SK-N-MC (cell line): ENCODE measurements at regions not wholly inside any gene's neighbourhood (a gene's known extent, or its start where the extent isn't known, plus 50 kb on each side); places are given as distances from the start of the nearest gene placed in this dataset.
"Not testable (repeated sequence)": the region's sequence is repeated elsewhere in the genome, so short reads cannot be mapped to it uniquely, and the experiment has no call there.

Experiments
- DNase-seq: peaks from one replicate; pipeline ENCODE4 v3.0.0-alpha.2; 2011; ENCODE audit warnings: low read depth, low spot score
- H3K27ac ChIP-seq: fragments of 200-600 bp; sonication (generic); 2 replicates; pipeline ENCODE4 v1.5.1; 2016; ENCODE audit warnings: mixed run types
- H3K36me3 ChIP-seq: fragments of 200-600 bp; sonication (generic); 2 replicates; pipeline ENCODE4 v1.6.1; 2017; ENCODE audit warnings: antibody characterized with exemption, low read length, mixed read lengths; ENCODE audit not compliant: insufficient read depth
- H3K4me3 ChIP-seq: fragments of 200-600 bp; sonication (generic); 2 replicates; pipeline ENCODE4 v1.5.1; 2016
- H3K9ac ChIP-seq: fragments of 200-600 bp; sonication (generic); 2 replicates; pipeline ENCODE4 v1.8.0; 2017; ENCODE audit warnings: mixed run types, mixed read lengths; ENCODE audit not compliant: insufficient read length
- H3K9me3 ChIP-seq: fragments of 200-600 bp; sonication (generic); 2 replicates; pipeline ENCODE4 v1.6.1; 2017; ENCODE audit warnings: low read depth, mild to moderate bottlenecking, antibody characterized with exemption, low read length, moderate library complexity, mixed read lengths
- EZH2 ChIP-seq: fragments of 200-600 bp; sonication (generic); IDR thresholded peaks from one replicate; pipeline ENCODE4 v1.6.1; 2017; ENCODE audit warnings: antibody characterized with exemption
- FOXP2 ChIP-seq: optimal IDR thresholded peaks from 2 replicates; pipeline ENCODE3; 2011; ENCODE audit warnings: mild to moderate bottlenecking, moderate library complexity; ENCODE audit not compliant: insufficient read depth; ENCODE audit errors: extremely low read length, control extremely low read depth
- POLR2AphosphoS5 ChIP-seq: IDR thresholded peaks from 2 replicates; pipeline ENCODE4 v1.6.1; 2012; ENCODE audit warnings: mild to moderate bottlenecking, low read depth, low read length, borderline replicate concordance

DNA sequence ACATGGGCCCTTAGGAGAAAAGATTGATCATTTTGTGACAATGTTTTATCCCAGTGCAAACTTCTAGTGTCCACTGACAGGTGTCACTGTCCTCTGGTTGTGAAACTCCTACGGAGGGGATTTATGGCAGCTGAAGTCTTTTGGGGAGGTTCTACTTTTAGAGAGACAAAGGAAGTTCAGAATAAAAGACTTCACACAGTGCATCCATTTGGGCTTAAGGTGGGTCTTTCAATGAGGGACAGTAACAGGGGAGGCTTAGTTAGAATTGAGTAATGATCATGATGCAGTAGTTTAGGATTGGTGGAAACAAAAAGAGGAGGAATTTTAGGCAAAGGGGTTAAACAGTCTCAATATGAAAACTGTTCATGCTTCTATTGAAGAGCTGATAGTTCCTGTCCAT, 501.1 kb upstream of the NRP1 start:
- Histone ChIP-seq H3K9ac (no peak overlapping the region), H3K4me3 (no peak overlapping the region), H3K27ac (no peak overlapping the region), H3K36me3 (no peaks in the 10 kb centered on the region), H3K9me3 (no peaks in the 10 kb centered on the region)
- no peak for TF ChIP-seq EZH2
- no peak for TF ChIP-seq FOXP2
- no peak for TF ChIP-seq POLR2AphosphoS5
- DNase-seq, result no peak

DNA sequence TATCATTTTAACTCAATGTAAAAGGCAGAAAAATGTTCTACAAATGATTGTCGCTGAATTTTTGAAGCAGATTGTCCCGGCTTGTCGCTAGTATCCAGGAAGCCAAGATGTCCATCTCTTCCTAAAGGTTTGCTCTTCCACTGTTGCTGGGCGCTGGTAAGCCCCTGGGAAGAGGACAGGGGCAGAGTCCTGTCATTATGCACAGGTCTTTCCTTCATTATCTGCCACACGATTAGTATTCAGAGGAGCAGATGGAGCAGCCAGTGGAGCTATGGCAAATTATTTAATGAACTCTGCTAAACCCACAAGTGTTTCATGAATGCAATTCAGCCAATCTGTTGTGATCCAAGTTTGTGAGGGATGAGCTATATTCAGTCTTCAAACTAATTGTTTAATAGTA, 499.1 kb upstream of the NRP1 start:
- Histone ChIP-seq H3K4me3 (no peak overlapping the region), H3K36me3 (no peaks in the 10 kb centered on the region), H3K9ac (no peak overlapping the region), H3K9me3 (no peaks in the 10 kb centered on the region), H3K27ac (no peak overlapping the region)
- no peak for DNase-seq
- TF ChIP-seq POLR2AphosphoS5, result no peak
- no peak for TF ChIP-seq EZH2
- TF ChIP-seq FOXP2, result no peak

DNA sequence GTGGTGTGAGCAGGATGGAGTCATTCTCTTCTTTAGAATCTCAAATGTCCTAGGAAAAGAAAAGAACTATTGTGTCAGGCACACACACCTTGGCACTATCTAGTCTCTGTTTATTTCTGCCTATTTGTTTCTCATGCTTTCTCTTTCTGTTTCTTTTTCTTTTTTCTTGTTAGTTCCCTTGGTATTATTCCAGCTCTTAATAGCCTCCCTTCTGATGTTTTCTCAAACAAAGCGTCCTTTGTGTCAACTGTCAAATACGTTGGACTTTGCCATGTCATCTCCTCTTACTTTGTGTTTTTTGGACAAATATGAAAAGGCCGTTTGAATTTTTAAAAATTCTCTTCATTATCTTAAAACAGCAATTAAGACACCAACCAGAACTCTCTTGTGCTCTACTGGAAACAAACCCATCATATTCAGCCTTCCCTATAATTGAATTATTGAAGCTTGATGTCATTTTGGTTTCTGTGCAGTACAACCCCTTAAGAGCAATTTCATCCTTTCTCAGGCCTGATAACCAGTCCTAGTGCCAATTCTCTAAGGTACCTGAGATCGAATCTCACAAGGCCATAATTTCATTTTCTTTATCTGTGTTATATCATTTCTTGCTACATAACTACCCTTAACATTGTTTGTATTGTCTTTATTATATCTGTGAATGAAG, 497.8 kb upstream of the NRP1 start:
- TF ChIP-seq EZH2 (no peak), POLR2AphosphoS5 (no peak), FOXP2 (no peak)
- Histone ChIP-seq H3K9ac (no peak overlapping the region), H3K9me3 (no peaks in the 10 kb centered on the region), H3K27ac (no peak overlapping the region), H3K36me3 (no peaks in the 10 kb centered on the region), H3K4me3 (no peak overlapping the region)
- no peak for DNase-seq

DNA sequence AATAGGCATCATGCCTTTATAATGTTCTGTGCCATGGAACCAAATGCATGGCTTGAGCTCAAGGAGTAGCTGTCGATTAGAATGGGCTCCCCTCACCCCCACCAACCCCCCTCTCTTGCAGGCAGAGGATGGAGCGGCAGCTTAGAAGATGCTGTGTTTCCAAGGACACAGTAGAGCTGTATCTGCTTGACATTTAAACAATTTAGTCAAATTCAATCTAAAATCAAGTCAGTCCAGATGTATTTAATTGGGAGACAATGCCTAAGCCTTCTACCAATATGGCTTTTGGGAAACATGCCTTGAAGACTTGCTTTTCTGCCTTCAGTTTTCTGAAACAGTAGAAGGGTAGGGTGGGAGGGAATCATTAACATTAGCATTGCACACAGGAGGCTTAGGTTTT, 497.1 kb upstream of the NRP1 start:
- no peak for DNase-seq
- no peak overlapping the region for H3K9ac ChIP-seq
- no peak for TF ChIP-seq FOXP2
- TF ChIP-seq POLR2AphosphoS5, result no peak
- no peak for TF ChIP-seq EZH2
- no peak overlapping the region for H3K4me3 ChIP-seq
- H3K27ac ChIP-seq, result no peak overlapping the region
- no peaks in the 10 kb centered on the region for H3K9me3 ChIP-seq
- H3K36me3 ChIP-seq, result no peaks in the 10 kb centered on the region

DNA sequence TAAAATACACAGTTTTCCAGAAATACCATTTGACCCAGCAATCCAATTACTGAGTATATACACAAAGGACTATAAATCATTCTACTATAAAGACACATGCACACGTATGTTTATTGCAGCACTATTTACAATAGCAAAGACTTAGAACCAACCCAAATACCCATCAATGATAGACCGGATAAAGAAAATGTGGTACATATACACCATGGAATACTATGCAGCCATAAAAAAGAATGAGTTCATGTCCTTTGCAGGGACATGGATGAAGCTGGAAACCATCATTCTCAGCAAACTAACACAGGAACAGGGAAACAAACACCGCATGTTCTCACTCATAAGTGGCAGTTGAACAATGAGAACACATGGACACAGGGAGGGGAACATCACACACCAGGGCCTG, 495.4 kb upstream of the NRP1 start:
- not testable (repeated sequence) for H3K9me3 ChIP-seq, H3K27ac ChIP-seq, DNase-seq, H3K4me3 ChIP-seq, H3K9ac ChIP-seq, H3K36me3 ChIP-seq

DNA sequence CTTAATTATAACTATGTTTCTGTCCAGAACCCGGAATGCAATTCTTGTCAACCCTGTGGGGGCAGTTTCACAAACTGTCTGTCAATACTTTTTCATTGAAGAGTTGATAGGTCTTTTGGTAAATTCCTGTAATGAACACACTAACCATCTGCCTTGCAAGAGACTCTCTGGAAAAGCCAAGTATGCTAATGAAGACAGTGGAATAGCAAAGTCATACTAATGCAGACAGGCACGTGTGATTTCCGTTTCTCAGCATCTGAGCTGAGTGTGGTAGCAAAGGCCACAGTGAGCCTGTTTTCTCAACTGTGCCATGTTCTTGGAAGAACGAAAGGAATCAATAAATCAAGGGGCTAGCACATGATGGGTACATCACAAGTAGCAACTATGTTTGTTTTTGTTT, 494.1 kb upstream of the NRP1 start:
- H3K9me3 ChIP-seq, result no peaks in the 10 kb centered on the region
- no peak for DNase-seq
- no peaks in the 10 kb centered on the region for H3K36me3 ChIP-seq
- H3K9ac ChIP-seq, result no peak overlapping the region
- no peak overlapping the region for H3K27ac ChIP-seq
- TF ChIP-seq EZH2 (no peak), POLR2AphosphoS5 (no peak), FOXP2 (no peak)
- no peak overlapping the region for H3K4me3 ChIP-seq

DNA sequence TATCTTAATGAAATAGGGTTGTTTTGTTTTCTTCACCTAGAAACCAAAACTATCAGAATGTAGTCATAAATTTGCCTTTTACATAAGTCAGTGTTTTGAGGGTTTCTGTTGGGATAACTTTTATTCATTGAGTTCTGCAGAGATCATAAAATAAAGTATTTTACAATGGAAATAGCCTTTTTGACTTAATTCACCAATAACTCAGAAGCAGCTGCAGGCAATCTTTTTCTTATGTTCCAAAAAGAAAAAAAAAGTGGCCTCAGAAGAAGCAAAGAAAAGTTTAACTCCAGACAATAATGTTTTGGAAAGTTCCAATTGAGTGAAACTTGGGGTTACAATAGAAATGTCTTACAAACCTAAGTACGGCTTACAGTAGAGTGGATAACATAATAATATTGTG, 491.7 kb upstream of the NRP1 start:
- H3K36me3 ChIP-seq, result no peaks in the 10 kb centered on the region
- no peaks in the 10 kb centered on the region for H3K9me3 ChIP-seq
- H3K27ac ChIP-seq, result no peak overlapping the region
- TF ChIP-seq POLR2AphosphoS5, result no peak
- no peak for TF ChIP-seq FOXP2
- H3K4me3 ChIP-seq, result no peak overlapping the region
- no peak for DNase-seq
- no peak overlapping the region for H3K9ac ChIP-seq

DNA sequence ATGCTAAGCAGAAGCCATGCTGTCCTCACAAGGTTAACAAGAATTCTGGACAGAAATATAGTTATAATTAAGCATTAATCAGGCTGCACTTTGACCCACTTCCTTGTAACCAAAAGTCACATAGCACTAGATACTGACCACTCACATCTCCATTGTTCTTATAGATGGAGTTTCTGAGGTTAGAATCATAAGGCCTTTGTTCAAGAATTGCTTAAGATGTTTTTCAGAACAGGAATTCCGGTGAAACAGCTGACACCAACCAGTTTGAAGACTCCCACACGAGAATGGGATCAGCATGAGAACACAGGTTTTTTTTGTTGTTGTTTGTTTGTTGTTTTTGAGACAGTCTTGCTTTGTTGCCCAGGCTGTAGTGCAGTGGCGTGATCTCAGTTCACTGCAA, 488.3 kb upstream of the NRP1 start:
- Histone ChIP-seq H3K9ac (no peak overlapping the region), H3K4me3 (no peak overlapping the region), H3K36me3 (no peaks in the 10 kb centered on the region), H3K27ac (no peak overlapping the region), H3K9me3 (no peaks in the 10 kb centered on the region)
- no peak for TF ChIP-seq POLR2AphosphoS5
- no peak for TF ChIP-seq FOXP2
- no peak for TF ChIP-seq EZH2
- no peak for DNase-seq

DNA sequence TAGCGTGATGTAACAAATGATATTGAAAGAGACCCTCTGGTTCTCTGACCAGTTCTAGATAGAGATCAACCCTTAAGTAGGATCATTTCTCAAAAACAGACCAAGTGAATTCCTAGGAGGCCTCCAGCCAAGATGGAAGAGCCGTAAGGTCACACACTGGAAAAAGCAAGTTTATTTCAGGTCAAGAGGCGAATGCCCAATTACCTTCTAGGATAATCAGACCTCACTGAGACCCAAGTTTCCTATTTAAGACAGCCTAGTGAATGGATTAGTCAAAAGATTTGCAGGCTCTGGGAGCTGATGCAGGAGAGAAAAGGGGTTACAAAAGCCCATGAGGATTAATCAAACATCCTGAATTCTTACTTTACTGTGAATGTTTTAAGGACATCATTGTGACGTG, 486.1 kb upstream of the NRP1 start:
- no peaks in the 10 kb centered on the region for H3K9me3 ChIP-seq

More for the DNA sequence above, 486.1 kb upstream of the NRP1 start:
- no peak for DNase-seq
- Histone ChIP-seq H3K27ac (no peak overlapping the region), H3K9ac (no peak overlapping the region), H3K4me3 (no peak overlapping the region), H3K36me3 (no peaks in the 10 kb centered on the region)
- TF ChIP-seq FOXP2, result no peak
- no peak for TF ChIP-seq EZH2
- TF ChIP-seq POLR2AphosphoS5, result no peak
